ENCODE measurements at regions not wholly inside any gene's neighbourhood (a gene's known extent, or its start where the extent isn't known, plus 50 kb on each side); places are given as distances from the start of the nearest gene placed in this dataset.

DNA sequence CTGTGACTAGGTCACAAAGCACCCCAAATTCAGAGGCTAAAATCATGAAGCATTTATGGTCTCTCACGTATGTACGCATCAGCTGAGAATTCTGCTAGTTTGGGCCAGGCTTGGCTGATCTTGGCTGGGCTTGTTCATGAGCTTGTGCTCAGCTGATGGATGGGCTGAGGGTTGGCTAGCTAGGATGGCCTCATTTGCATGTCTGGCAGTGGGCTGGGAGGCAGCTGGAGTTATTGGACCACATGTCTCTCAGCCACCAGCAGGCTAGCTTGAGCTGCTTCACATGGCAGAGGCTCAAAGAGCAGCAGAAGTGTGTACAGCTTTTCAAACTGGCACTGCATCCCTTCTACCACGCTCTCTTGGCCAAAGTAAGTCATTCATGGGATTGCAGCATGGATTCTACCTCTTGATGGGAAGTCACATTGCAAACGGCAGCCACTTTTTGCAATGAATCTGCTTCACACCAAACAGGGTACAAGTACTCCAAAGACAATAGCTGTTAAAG is 770.3 kb downstream of the TYW1 start:
- Histone ChIP-seq H4K8ac (ENCODE audit: low read depth in 2 of 2, low read length in 2 of 2) (no peak overlapping the region), H4K5ac (ENCODE audit: low read depth, low read length) (no peak overlapping the region), H3K9me1 (ENCODE audit: insufficient read depth, low read length) (no peaks in the 10 kb centered on the region), H3K56ac (ENCODE audit: extremely low read depth, insufficient read depth, low read length) (no peak overlapping the region), H3K9me3 (ENCODE audit: control insufficient read depth, insufficient read depth, low read length) (peaks cover 20% of the 10 kb centered on the region), H2BK15ac (ENCODE audit: low read depth, low read length) (no peak overlapping the region), H2BK20ac (ENCODE audit: low read depth, low read length) (no peak overlapping the region), H3K27me3 (ENCODE audit: control insufficient read depth, insufficient read depth, low read length) (no peaks in the 10 kb centered on the region), H2AK5ac (ENCODE audit: low read depth, low read length) (no peak overlapping the region), H4K91ac (ENCODE audit: insufficient read depth, low read depth, low read length) (no peak overlapping the region), H3K79me1 (ENCODE audit: low read depth in 1 of 2, low read length in 2 of 2) (no peaks in the 10 kb centered on the region), H3K18ac (ENCODE audit: low read depth, low read length) (no peak overlapping the region), H3K23ac (ENCODE audit: low read depth, low read length) (no peak overlapping the region), H3K14ac (replicated peaks; ENCODE audit: low read depth, low read length) (no peak overlapping the region), H2BK120ac (ENCODE audit: low read depth, low read length) (no peak overlapping the region), H3K4ac (ENCODE audit: low read depth, low read length) (no peak overlapping the region), H3K27ac (ENCODE audit: insufficient read depth, low read length) (no peak overlapping the region), H2AK9ac (replicated peaks; ENCODE audit: low read depth, low read length, poor library complexity) (no peak overlapping the region), H3K36me3 (ENCODE audit: control insufficient read depth, insufficient read depth, low read length) (no peaks in the 10 kb centered on the region), H3K4me2 (ENCODE audit: low read depth, low read length) (no peak overlapping the region), H4K20me1 (ENCODE audit: insufficient read depth, low read length) (no peaks in the 10 kb centered on the region), H3K4me3 (ENCODE audit: insufficient read depth, low read depth, low read length) (no peak overlapping the region), H2BK5ac (ENCODE audit: low read depth, low read length, poor library complexity, severe bottlenecking) (no peak overlapping the region), H3K9ac (ENCODE audit: low read depth, low read length) (no peak overlapping the region), H2AFZ (replicated peaks; ENCODE audit: low read length, poor library complexity) (no peak overlapping the region), H3K4me1 (ENCODE audit: control insufficient read depth, insufficient read depth, low read length) (no peaks in the 10 kb centered on the region)
- dilution Hi-C loops (cut with HindIII; ENCODE audit: low sequenced_read_pairs, unreplicated experiment) = no loop called here
- no peak for ATAC-seq (ENCODE audit: low read depth)
- no peak for DNase-seq
- 50% methylated on average over 2 of the region's 4 CpGs; no CpG with 5 or more reads in 1 of the 2 experiments for WGBS, 2 experiments (ENCODE audit: extremely low coverage in 2 of 2, insufficient read length in 1 of 2)
- ChIA-PET POLR2A (ENCODE audit: unreplicated experiment) (no interaction called here), CTCF (no interaction called here)
- no TSS peak for BruUV-seq (replicated peaks)
- in situ Hi-C loops (cut with MboI; ENCODE audit: low sequenced_read_pairs) = no loop called here
- TF ChIP-seq SMC3 (IDR thresholded peaks at IDR 0.05; ENCODE audit: low read depth, low read length) (no peak), RAD21 (IDR thresholded peaks at IDR 0.05; ENCODE audit: low read length) (no peak), CEBPB (IDR thresholded peaks at IDR 0.05; ENCODE audit: low read depth, low read length) (no peak), MAFK (IDR thresholded peaks at IDR 0.05; ENCODE audit: low read depth, low read length) (no peak)
- TF ChIP-seq, protein P1, sequence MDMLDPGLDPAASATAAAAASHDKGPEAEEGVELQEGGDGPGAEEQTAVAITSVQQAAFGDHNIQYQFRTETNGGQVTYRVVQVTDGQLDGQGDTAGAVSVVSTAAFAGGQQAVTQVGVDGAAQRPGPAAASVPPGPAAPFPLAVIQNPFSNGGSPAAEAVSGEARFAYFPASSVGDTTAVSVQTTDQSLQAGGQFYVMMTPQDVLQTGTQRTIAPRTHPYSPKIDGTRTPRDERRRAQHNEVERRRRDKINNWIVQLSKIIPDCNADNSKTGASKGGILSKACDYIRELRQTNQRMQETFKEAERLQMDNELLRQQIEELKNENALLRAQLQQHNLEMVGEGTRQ (IDR thresholded peaks at IDR 0.05; ENCODE audit: low read depth, low read length) = no peak
- intact Hi-C loops (cut with micrococcal nuclease) = no loop called here

Measured in IMR-90 (cell line).